ENCODE measurements at regions not wholly inside any gene's neighbourhood (a gene's known extent, or its start where the extent isn't known, plus 50 kb on each side); places are given as distances from the start of the nearest gene placed in this dataset.

DNA sequence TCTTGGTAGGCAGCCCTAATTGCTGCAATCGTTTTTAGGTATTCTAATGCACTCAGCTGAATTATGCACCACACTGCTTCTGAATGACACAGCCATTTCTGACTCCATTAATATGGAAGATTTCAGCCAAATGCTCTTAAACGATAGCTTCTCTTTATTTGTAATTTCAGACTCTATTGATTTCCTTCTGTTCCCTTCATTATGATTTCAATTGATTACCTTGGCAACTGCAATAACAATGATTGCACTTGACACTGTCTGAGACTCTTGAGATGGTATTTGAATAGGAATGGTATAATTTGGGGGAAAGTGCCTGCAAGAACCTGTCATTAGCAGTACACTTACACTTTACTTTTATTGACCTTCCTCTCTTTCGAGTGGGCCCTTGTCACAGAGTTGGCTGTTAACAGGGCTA is 296.1 kb upstream of the DMAC1 start:
- no peak for TF ChIP-seq CTCF (IDR thresholded peaks at IDR 0.05)
- FAIRE-seq (no peak), DNase-seq (no peak), ATAC-seq (no peak)
- no peak overlapping the region for H3K4me3 ChIP-seq
- WGBS, 2 donors = 59 to 60% methylated on average over 3 of the region's 3 CpGs
- no peaks in the 10 kb centered on the region for H3K36me3 ChIP-seq
- no peaks in the 10 kb centered on the region for H3K4me1 ChIP-seq
- H3K27me3 ChIP-seq = no peaks in the 10 kb centered on the region
- no peaks in the 10 kb centered on the region for H3K9me3 ChIP-seq
- no peak overlapping the region for H3K27ac ChIP-seq
- intact Hi-C loops (cut with DNase I) = no loop called here

DNA sequence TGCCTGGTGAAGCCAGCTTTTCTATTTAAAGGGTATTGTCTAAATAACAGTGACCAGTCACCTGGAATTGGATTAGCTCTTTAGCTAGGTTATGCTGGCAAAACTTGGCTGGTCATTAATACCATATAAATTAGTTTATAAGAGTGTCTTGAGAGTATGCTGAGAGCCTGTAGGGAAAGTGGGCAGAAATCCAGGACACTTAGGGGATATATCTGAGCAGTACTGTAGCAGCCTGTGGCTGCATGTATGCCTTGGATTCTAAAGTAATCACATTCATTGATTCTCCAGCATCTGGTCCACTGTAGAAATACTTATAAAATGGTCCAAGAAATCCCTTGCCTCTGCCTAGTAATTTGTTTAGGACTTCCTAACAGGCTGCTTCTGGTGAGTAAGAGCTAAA is 288.9 kb upstream of the DMAC1 start:
- no peak overlapping the region for H3K4me3 ChIP-seq
- no peak for DNase-seq
- TF ChIP-seq CTCF (IDR thresholded peaks at IDR 0.05) = no peak
- no peaks in the 10 kb centered on the region for H3K9me3 ChIP-seq
- no peak for FAIRE-seq
- H3K27me3 ChIP-seq = no peaks in the 10 kb centered on the region
- ATAC-seq = no peak
- H3K36me3 ChIP-seq = no peaks in the 10 kb centered on the region
- intact Hi-C loops (cut with DNase I) = no loop called here
- H3K27ac ChIP-seq = no peak overlapping the region
- no peaks in the 10 kb centered on the region for H3K4me1 ChIP-seq

GRCh38 chr9:8085986-8086385 is 286.4 kb upstream of the DMAC1 start:
- no peak overlapping the region for H3K27ac ChIP-seq
- no peak overlapping the region for H3K4me3 ChIP-seq
- intact Hi-C loops (cut with DNase I) = no loop called here
- no peak for TF ChIP-seq CTCF (IDR thresholded peaks at IDR 0.05)
- DNase-seq (no peak), ATAC-seq (no peak), FAIRE-seq (no peak)
- H3K9me3 ChIP-seq = no peaks in the 10 kb centered on the region
- no peaks in the 10 kb centered on the region for H3K4me1 ChIP-seq
- WGBS, 2 donors = 81 to 82% methylated on average over 1 of the region's 1 CpG
- no peaks in the 10 kb centered on the region for H3K36me3 ChIP-seq
- no peaks in the 10 kb centered on the region for H3K27me3 ChIP-seq

DNA sequence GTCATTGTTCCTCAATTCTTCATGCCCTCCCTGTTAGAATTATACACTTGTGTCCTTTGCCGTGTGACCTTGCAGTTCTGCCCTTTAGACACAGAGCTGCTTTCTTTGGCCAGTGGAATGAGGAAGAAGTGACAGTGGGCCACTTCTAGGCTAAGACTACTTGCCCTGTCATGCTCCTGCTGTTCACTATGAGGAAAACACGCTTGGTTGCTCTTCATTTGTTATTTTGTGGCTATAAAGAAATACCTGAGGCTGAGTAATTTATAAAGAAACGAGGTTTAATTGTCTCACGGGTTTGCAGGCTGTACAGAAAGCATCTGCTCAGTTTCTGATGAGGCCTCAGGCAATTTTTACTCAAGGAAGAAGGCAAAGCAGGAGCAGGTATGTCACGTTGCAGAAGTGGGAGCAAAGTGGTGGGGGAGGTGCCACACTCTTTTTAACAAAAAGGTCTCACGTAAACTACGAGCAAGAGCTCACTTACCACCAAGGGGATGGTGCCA is 279.1 kb upstream of the DMAC1 start:
- ATAC-seq (no peak), FAIRE-seq (no peak), DNase-seq (no peak)
- Histone ChIP-seq H3K4me1 (no peaks in the 10 kb centered on the region), H3K9me3 (no peaks in the 10 kb centered on the region), H3K36me3 (no peaks in the 10 kb centered on the region), H3K27me3 (no peaks in the 10 kb centered on the region), H3K4me3 (no peak overlapping the region), H3K27ac (no peak overlapping the region)
- intact Hi-C loops (cut with DNase I) = no loop called here
- no peak for TF ChIP-seq CTCF (IDR thresholded peaks at IDR 0.05)
- WGBS, 2 donors = 66 to 74% methylated on average over 7 of the region's 7 CpGs

GRCh38 chr9:8074713-8075286 is 275.2 kb upstream of the DMAC1 start:
- no peaks in the 10 kb centered on the region for H3K36me3 ChIP-seq
- ATAC-seq (no peak), DNase-seq (no peak), FAIRE-seq (no peak)
- H3K27ac ChIP-seq = no peak overlapping the region
- no peak for TF ChIP-seq CTCF (IDR thresholded peaks at IDR 0.05)
- H3K4me1 ChIP-seq = no peaks in the 10 kb centered on the region
- intact Hi-C loops (cut with DNase I) = no loop called here
- 47 to 51% methylated on average over 6 of the region's 6 CpGs for WGBS, 2 donors
- H3K9me3 ChIP-seq = no peaks in the 10 kb centered on the region
- H3K4me3 ChIP-seq = no peak overlapping the region
- H3K27me3 ChIP-seq = no peaks in the 10 kb centered on the region

Data from pancreas (tissue), 10 donors.